ENCODE measurements at regions not wholly inside any gene's neighbourhood (a gene's known extent, or its start where the extent isn't known, plus 50 kb on each side); places are given as distances from the start of the nearest gene placed in this dataset.

DNA sequence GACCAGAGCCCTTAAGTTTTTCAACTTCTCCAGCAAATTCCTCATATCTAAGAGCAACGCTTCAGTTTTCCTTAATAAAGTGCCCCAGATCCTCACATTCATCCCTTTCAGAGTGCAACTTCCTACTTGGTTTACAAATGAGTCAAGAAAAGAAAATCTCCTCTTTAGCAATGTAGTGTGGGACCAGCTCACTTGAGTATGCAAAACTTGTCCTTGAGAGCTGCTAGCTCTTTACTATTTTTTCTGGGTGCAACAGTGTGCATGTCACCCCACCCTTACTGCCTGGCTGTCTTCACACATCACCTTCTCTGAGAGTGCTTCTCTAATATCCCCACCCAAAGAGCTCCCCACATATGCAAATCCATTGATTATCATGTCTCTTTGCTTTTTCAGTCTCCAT, 203.1 kb upstream of the CAMK1G start:
- Mint-ChIP-seq H3K27me3 (ENCODE audit: low read depth) (no peaks in the 10 kb centered on the region), H3K36me3 (ENCODE audit: low read depth) (no peaks in the 10 kb centered on the region)

DNA sequence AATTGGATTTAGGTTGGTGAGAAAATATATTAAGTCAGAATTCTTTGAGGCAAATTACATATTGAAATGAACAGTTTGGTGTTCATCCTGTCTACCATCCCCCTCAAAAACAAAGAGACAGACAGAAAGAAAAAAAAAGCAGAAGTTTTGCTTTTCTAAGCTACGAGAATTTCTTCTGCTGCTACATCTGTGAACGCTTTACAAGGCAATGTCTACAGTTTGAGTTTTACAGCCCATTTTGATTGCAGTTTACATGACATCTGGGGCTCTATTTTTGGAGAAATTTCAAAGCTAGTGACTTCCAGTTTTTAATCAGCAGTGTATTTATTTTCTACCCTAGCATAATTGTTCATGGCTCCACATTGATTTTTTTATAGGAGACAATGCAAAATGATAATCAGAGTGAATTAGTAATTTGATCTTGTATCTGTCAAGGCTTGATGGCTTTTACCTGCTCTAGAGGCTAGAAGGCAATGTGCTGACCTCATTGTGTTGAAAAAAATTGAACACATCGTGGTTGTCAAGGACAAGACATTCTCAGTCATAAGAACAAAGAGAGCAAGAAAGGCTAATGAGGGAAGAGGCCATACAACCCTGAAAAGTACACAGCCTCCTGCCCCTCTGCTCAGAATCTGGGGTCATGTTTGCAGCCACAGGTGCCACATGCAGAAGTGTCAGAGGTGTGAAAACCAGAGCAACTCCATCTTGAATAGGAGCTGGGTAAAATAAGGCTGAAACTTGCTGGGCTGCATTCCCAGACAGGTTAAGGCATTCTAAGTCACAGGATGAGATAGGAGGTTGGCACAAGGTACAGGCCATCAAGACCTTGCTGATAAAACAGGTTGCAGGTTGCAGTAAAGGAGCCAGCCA, 201.0 kb upstream of the CAMK1G start:
- H3K27me3 Mint-ChIP-seq (ENCODE audit: low read depth) = no peaks in the 10 kb centered on the region
- H3K4me3 Mint-ChIP-seq = no peak overlapping the region
- H3K27ac Mint-ChIP-seq = no peak overlapping the region
- H3K9me3 Mint-ChIP-seq = no peaks in the 10 kb centered on the region
- no peaks in the 10 kb centered on the region for H3K4me1 Mint-ChIP-seq (ENCODE audit: low read depth)
- no peaks in the 10 kb centered on the region for H3K36me3 Mint-ChIP-seq (ENCODE audit: low read depth)

More for the DNA sequence above, 203.1 kb upstream of the CAMK1G start:
- Mint-ChIP-seq H3K4me1 (ENCODE audit: low read depth) (no peaks in the 10 kb centered on the region), H3K9me3 (no peaks in the 10 kb centered on the region), H3K4me3 (no peak overlapping the region), H3K27ac (no peak overlapping the region)

DNA sequence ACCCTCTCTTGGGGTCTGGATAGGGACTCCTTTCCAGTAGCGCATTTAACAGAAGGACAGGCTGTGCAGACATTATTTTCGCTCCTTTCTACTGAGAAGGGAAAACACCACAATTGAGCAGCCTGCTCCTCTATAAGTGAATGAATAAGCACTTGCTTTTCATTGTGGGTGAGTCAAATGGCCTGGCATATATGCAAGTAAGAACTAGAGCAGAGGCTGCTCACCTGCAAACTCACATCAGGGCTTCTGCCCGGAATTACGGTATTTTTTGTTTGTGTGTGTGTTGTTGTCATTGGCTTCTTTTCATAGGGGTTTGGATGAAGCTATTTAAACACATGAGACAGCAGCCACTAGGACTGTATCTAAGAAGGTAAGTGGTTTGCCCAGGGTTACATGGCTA, 200.1 kb upstream of the CAMK1G start:
- Mint-ChIP-seq H3K4me3 (no peak overlapping the region), H3K27ac (no peak overlapping the region), H3K9me3 (no peaks in the 10 kb centered on the region), H3K4me1 (ENCODE audit: low read depth) (no peaks in the 10 kb centered on the region), H3K27me3 (ENCODE audit: low read depth) (no peaks in the 10 kb centered on the region), H3K36me3 (ENCODE audit: low read depth) (no peaks in the 10 kb centered on the region)

DNA sequence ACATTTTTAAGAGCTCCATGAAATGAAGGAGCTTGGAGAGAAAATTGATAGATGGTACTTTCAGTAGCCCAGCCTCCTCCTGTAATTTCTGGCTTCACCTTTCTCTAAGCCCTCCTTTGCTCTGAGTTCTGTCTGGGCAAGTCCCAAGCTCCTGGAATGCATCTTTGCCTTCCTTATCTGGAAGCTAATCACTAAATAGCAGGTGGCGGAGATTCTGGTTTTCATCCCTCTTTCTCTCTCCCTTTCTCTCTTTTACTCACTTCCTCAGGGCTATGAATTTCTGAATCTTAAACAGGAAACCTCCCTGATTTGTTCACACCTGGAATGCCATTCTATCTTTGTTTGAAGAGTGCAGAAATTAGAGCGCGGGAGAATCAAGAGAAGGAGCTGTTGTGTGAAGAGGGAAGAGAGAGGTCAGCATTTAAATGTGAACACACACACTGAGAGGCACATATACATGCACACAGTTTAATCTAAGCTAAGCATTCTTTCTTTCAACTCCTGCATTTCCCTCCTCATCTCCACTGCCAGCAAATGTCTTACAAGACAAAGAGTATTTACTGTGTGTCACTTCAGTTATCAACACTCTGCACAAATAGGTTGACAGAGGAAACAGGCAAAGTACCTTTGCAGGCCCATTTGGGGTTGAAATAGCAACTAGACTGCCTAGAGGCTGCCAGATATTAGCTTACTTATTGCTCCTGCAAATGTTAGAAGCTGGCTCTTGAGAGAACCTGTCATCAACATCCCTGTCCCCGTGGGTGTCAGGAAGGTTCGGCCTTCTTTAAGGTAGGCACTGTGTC, 199.4 kb upstream of the CAMK1G start:
- Mint-ChIP-seq H3K9me3 (no peaks in the 10 kb centered on the region), H3K36me3 (ENCODE audit: low read depth) (no peaks in the 10 kb centered on the region)

DNA sequence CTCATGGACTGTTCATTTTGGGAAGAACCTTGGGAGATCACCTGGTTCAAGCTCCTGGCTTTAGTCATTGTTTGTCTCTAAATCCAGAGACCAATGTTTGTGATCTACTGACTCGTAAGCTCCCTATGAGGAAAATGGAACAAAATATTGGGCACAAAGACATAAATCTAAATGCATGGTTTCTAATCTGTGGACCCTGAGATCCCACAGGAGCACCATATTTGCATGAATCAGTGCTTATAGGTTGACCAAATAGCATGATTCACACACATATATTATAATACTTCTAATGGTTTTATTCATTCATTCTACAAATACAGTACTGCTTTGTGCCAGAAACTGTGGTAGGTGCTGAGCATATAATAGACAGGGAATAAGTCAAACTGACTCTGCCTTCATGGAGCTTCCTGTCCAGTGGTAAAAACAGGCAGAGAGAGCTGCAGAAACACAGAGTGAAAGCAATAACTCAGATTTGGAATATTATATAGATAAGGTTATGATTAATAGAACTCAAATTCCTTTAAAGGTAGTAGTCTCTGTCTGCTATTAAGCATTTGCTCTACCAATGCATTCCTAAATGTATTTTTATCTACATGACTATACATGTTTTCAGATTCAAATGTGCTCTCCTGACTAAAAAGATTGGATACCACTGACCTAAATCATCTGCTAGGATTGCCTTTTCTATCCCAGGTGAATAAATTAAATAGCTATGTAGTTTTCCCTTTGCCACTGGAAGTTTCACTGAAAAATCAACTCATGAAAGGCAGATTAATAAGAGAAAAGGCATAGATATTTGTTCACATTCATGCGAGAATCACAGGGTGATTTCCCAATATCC, 198.6 kb upstream of the CAMK1G start:
- Mint-ChIP-seq H3K27me3 (ENCODE audit: low read depth) (peaks cover 4% of the 10 kb centered on the region), H3K4me1 (ENCODE audit: low read depth) (no peaks in the 10 kb centered on the region), H3K9me3 (no peaks in the 10 kb centered on the region), H3K4me3 (no peak overlapping the region), H3K27ac (no peak overlapping the region), H3K36me3 (ENCODE audit: low read depth) (no peaks in the 10 kb centered on the region)

More for the DNA sequence above, 199.4 kb upstream of the CAMK1G start:
- no peaks in the 10 kb centered on the region for H3K27me3 Mint-ChIP-seq (ENCODE audit: low read depth)
- H3K27ac Mint-ChIP-seq = no peak overlapping the region
- no peaks in the 10 kb centered on the region for H3K4me1 Mint-ChIP-seq (ENCODE audit: low read depth)
- H3K4me3 Mint-ChIP-seq = no peak overlapping the region

DNA sequence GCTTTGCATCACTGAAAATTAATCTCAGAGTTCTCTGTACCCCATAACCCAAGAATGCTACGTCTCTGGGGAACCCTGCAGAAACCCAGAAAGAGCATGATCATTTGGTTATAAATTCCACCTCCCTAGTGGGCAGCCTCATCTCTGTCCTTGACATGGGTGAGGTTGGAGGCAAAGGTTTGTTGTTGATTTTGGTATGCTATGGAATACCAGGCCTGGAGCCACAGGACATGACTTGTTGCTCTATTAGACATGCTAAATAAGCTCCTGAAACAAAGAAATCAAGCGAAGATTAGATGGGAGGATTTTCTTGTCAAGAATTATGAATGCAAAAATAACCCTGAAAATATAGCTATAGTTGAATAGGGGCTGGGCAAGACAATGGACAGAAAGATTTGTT, 197.4 kb upstream of the CAMK1G start:
- Mint-ChIP-seq H3K36me3 (ENCODE audit: low read depth) (no peaks in the 10 kb centered on the region), H3K9me3 (no peaks in the 10 kb centered on the region), H3K27ac (no peak overlapping the region), H3K4me3 (no peak overlapping the region), H3K4me1 (ENCODE audit: low read depth) (no peaks in the 10 kb centered on the region), H3K27me3 (ENCODE audit: low read depth) (peaks cover 4% of the 10 kb centered on the region)

DNA sequence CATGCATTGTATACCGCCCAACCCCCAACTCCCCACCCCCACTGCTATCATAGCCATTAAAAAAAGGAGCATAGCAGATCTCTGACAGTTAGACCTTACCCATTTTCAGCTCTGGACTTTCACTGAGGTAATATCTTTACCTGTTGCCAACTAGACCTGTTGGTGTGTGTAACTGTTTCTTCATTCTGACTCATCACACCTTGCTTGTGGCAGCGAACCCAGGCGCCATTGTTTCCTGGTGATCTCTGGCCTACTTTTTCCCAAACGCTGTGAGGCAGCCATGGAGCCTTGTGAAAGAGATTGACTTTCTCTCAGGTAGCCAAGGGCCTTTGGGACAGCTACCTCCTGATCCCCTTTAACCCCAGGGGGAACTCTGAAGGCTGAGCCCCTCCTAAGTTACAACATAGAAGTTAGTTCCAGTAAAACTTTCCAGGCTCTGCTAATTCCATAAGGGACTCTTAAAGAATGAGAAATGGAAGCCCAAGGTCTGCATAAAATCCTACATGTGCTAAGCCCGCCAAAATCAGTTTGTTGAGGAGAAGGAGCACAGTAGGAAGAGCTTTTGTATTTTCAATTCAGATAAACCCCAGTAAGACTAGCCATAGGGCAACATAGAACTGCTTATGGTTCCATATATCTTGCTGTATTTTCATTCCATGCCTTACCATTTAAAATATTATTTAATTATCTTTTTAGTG, 196.1 kb upstream of the CAMK1G start:
- no peak overlapping the region for H3K27ac Mint-ChIP-seq
- no peaks in the 10 kb centered on the region for H3K36me3 Mint-ChIP-seq (ENCODE audit: low read depth)
- no peaks in the 10 kb centered on the region for H3K9me3 Mint-ChIP-seq
- no peak overlapping the region for H3K4me3 Mint-ChIP-seq
- no peaks in the 10 kb centered on the region for H3K4me1 Mint-ChIP-seq (ENCODE audit: low read depth)
- peaks cover 4% of the 10 kb centered on the region for H3K27me3 Mint-ChIP-seq (ENCODE audit: low read depth)

DNA sequence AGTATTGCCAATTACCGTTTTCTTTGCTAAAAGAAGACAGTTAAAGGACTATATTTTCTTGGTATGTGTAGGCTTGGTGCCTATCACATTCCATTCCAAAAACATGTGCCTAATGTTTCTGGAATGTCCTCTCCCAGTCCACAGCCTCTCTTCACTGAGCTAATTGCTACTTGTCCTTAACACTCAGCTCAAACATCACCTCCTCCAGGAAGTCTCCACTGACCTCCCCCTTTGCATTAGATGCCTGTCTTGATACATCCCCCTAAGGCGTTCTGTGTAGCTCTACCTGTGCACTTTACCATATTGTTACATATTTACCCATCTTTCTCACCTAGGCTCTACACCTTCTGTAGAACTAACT, 195.6 kb upstream of the CAMK1G start:
- no peaks in the 10 kb centered on the region for H3K36me3 Mint-ChIP-seq (ENCODE audit: low read depth)
- peaks cover 4% of the 10 kb centered on the region for H3K27me3 Mint-ChIP-seq (ENCODE audit: low read depth)
- no peak overlapping the region for H3K27ac Mint-ChIP-seq
- no peaks in the 10 kb centered on the region for H3K4me1 Mint-ChIP-seq (ENCODE audit: low read depth)
- H3K4me3 Mint-ChIP-seq = no peak overlapping the region
- no peaks in the 10 kb centered on the region for H3K9me3 Mint-ChIP-seq

DNA sequence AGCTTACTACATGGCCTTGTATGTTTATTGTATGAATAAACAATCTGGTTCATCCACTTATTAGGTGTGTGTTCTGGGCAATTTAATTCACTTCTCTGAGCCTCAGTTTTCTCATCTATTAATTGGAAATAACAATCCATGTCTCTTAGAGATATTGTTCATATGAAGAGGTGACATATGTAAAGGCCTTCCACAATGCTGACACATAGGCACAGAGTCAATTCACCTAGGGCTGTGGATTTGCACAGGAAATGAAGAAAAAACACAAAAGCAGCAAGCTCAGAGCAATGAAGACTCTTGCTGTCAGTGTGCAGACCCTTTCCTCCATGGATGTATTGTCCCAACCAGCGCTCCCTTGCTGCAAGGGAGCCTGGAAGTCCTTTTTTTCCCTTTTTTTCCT, 195.2 kb upstream of the CAMK1G start:
- Mint-ChIP-seq H3K27me3 (ENCODE audit: low read depth) (peaks cover 4% of the 10 kb centered on the region), H3K36me3 (ENCODE audit: low read depth) (no peaks in the 10 kb centered on the region), H3K4me3 (no peak overlapping the region), H3K27ac (no peak overlapping the region), H3K4me1 (ENCODE audit: low read depth) (no peaks in the 10 kb centered on the region), H3K9me3 (no peaks in the 10 kb centered on the region)

DNA sequence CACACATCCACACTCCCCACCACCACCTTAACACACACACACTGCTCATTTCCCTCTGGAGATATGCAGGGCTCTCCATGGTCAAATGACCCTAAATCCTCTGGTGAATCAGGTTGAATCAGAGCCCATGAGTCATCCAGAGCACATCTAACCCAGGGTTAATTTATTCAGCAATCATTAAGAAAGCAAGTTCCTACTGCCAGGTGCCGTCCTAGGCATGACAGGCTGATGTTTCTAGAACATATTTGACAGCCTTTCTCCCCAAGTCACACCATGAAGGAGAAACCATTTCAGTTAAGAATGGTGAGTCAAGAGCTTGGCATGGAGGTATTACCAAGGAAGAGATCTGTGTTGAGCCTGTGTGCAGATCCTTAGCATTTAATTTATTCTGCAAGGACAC, 194.3 kb upstream of the CAMK1G start:
- Mint-ChIP-seq H3K36me3 (ENCODE audit: low read depth) (no peaks in the 10 kb centered on the region), H3K4me3 (no peak overlapping the region), H3K4me1 (ENCODE audit: low read depth) (no peaks in the 10 kb centered on the region), H3K27me3 (ENCODE audit: low read depth) (peaks cover 8% of the 10 kb centered on the region), H3K9me3 (no peaks in the 10 kb centered on the region), H3K27ac (no peak overlapping the region)

DNA sequence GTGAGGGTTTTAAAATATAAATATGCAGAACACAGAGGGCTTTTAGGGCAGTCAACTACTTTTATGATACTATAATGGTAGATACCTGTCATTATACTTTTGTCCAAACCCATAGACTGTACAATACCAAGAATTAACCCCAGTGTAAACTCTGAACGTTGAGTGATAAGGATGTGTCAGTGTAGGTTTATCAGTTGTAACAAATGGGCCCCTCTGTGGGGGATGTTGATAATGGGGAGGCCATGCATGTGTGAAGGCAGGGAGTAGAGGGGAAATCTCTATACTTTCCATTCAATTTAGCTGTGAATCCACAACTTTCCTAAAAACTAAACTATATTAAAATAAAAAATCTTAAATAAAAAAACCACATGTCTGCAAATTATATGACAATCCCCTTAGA, 193.5 kb upstream of the CAMK1G start:
- no peak overlapping the region for H3K4me3 Mint-ChIP-seq
- H3K36me3 Mint-ChIP-seq (ENCODE audit: low read depth) = no peaks in the 10 kb centered on the region
- peaks cover 8% of the 10 kb centered on the region for H3K27me3 Mint-ChIP-seq (ENCODE audit: low read depth)
- no peaks in the 10 kb centered on the region for H3K4me1 Mint-ChIP-seq (ENCODE audit: low read depth)
- H3K27ac Mint-ChIP-seq = no peak overlapping the region
- H3K9me3 Mint-ChIP-seq = no peaks in the 10 kb centered on the region

DNA sequence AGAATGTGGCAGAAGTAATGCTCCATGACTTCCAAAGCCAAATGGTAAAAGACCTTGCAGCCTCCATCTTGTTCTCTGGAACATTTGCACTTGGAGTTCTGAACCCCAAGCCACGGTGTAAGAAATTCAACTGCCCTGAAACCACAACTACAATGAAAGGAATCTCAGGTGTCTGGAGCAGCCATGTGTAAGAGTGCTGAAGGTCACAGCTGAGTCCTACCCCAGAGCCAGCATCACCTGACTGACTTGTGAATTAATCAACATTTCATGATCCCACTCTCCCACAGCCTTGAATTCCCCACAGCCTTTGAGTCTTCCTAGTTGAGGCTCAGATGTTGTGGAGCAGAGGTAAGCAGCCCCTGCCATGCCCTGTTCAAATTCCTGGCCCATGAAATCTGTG, 192.8 kb upstream of the CAMK1G start:
- Mint-ChIP-seq H3K27me3 (ENCODE audit: low read depth) (peaks cover 14% of the 10 kb centered on the region), H3K36me3 (ENCODE audit: low read depth) (no peaks in the 10 kb centered on the region), H3K4me1 (ENCODE audit: low read depth) (no peaks in the 10 kb centered on the region), H3K9me3 (no peaks in the 10 kb centered on the region), H3K27ac (no peak overlapping the region), H3K4me3 (no peak overlapping the region)

DNA sequence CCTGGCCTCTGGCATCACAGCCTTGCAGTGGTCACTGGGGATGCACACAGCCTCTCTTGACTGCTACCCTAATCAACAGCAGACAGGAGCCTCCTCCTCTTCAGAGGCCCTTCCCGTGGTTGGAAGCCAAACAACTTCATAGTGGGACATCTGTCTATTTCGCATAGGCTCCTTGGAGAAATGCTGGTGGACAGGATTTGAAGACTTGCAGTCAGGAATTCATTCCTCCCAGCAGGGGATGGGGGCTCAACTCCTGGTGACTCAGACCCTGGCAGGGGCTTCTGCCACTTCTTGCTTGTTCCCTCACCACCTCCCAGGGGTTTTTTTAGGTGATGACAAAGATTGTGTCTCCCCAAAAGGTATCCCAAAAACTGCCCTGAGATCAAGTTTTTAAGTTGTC, 191.7 kb upstream of the CAMK1G start:
- Mint-ChIP-seq H3K27ac (no peak overlapping the region), H3K27me3 (ENCODE audit: low read depth) (peaks cover 14% of the 10 kb centered on the region), H3K4me3 (no peak overlapping the region), H3K4me1 (ENCODE audit: low read depth) (no peaks in the 10 kb centered on the region), H3K36me3 (ENCODE audit: low read depth) (no peaks in the 10 kb centered on the region), H3K9me3 (no peaks in the 10 kb centered on the region)

DNA sequence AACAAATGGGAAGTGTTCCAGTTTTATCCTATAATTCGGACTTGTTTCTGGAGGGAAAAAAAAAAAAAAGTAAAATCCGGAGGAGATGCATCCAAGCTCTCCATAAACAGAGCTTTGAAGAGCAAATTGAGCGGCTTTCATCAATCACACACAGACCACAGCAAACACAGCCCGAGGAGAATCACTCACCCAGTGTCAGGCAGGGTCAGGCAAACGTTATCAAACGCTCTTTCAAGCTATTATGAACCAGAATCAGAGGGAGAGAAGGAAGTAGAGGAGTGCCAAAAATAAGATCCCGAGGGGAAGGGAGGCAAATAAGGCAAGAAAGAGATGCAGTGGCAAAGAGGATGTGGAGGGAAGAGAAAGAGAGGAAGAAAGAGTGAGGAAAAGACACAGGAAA, 188.3 kb upstream of the CAMK1G start:
- H3K9me3 Mint-ChIP-seq = no peaks in the 10 kb centered on the region
- H3K4me3 Mint-ChIP-seq = no peak overlapping the region
- H3K4me1 Mint-ChIP-seq (ENCODE audit: low read depth) = no peaks in the 10 kb centered on the region
- H3K36me3 Mint-ChIP-seq (ENCODE audit: low read depth) = no peaks in the 10 kb centered on the region
- H3K27me3 Mint-ChIP-seq (ENCODE audit: low read depth) = peaks cover 10% of the 10 kb centered on the region
- no peak overlapping the region for H3K27ac Mint-ChIP-seq

Data from T-helper 1 cell treated with Interleukin-12 subunit alpha and Interleukin-12 subunit beta and Interleukin-4 antibody, amounts not matched to agents 30 μg/mL and 1 μg/mL, for 36 hours (primary cell).